Ovary (tissue), 3 donors: ENCODE measurements at regions not wholly inside any gene's neighbourhood (a gene's known extent, or its start where the extent isn't known, plus 50 kb on each side); places are given as distances from the start of the nearest gene placed in this dataset.

ENCODE experiments used
- CTCF ChIP-seq, 3 donors: fragments of 450-650 bp in 2 of 3; fragments of 200-600 bp in 1 of 3; IDR thresholded peaks; one replicate each; pipeline versions ENCODE4 v1.5.1 to v1.8.0; 2016 to 2022; ENCODE audit warnings: antibody characterized with exemption in 3 of 3, mild to moderate bottlenecking in 1 of 3
- EP300 ChIP-seq: sonication (generic); formaldehyde crosslinking; IDR thresholded peaks from one replicate; pipeline ENCODE4 v1.6.1; 2017; ENCODE audit warnings: antibody characterized with exemption
- POLR2A ChIP-seq: fragments of 450-650 bp; IDR thresholded peaks from one replicate; pipeline ENCODE4 v1.6.1; 2017; ENCODE audit warnings: antibody characterized with exemption, mild to moderate bottlenecking, moderate library complexity
- donor health status: DM: no; HTN: no; CAD: no.

- TF ChIP-seq CTCF (IDR thresholded peaks at IDR 0.05): no peak
- no peak for TF ChIP-seq POLR2A
- TF ChIP-seq EP300: no peak
Observed at GRCh38 chr16:80889779-80890359, 85.5 kb upstream of the CDYL2 start.
